KBM-7 (cell line): ENCODE measurements at regions not wholly inside any gene's neighbourhood (a gene's known extent, or its start where the extent isn't known, plus 50 kb on each side); places are given as distances from the start of the nearest gene placed in this dataset.

Experiments used
- DNase-seq: peaks from one replicate; pipeline ENCODE4 v3.0.0-alpha.2; 2015
- in situ Hi-C: fragments of 300-500 bp; cut with MboI; formaldehyde crosslinking; loops from 2 replicates; pipeline ENCODE4 v1.14.3; 2020; ENCODE audit warnings: low sequenced_read_pairs, low pct_unique_long_range_greater_than_20kb, mixed read lengths

- no peak for DNase-seq
- in situ Hi-C loops: no loop called here
Measured at GRCh38 chr2:137729305-137729704, 235.0 kb upstream of the HNMT start.

GRCh38 chr2:137737559-137737958, 226.7 kb upstream of the HNMT start:
- in situ Hi-C loops: no loop called here
- no peak for DNase-seq

GRCh38 chr2:137741784-137742362, 222.4 kb upstream of the HNMT start:
- in situ Hi-C loops: no loop called here
- no peak for DNase-seq

- in situ Hi-C loops: no loop called here
- DNase-seq: no peak
Measured at GRCh38 chr2:137747509-137747908, 216.8 kb upstream of the HNMT start.

- in situ Hi-C loops: no loop called here
- no peak for DNase-seq
Measured at GRCh38 chr2:137748533-137748932, 215.7 kb upstream of the HNMT start.

GRCh38 chr2:137764646-137765045, 199.6 kb upstream of the HNMT start:
- DNase-seq: no peak
- in situ Hi-C loops: no loop called here

GRCh38 chr2:137769406-137769805, 194.9 kb upstream of the HNMT start:
- in situ Hi-C loops: no loop called here
- DNase-seq: no peak

GRCh38 chr2:137770166-137770565, 194.1 kb upstream of the HNMT start:
- in situ Hi-C loops: no loop called here
- DNase-seq: no peak

GRCh38 chr2:137771064-137771463, 193.2 kb upstream of the HNMT start:
- in situ Hi-C loops: no loop called here
- no peak for DNase-seq

GRCh38 chr2:137772451-137772850, 191.8 kb upstream of the HNMT start:
- in situ Hi-C loops: no loop called here
- DNase-seq: no peak

GRCh38 chr2:137775529-137775928, 188.7 kb upstream of the HNMT start:
- in situ Hi-C loops: no loop called here
- DNase-seq: no peak

- no peak for DNase-seq
- in situ Hi-C loops: no loop called here
Measured at GRCh38 chr2:137776697-137777096, 187.6 kb upstream of the HNMT start.

- DNase-seq: no peak
- in situ Hi-C loops: no loop called here
Measured at GRCh38 chr2:137797641-137798040, 166.6 kb upstream of the HNMT start.

- in situ Hi-C loops: no loop called here
- DNase-seq: no peak
Measured at GRCh38 chr2:137799600-137799999, 164.7 kb upstream of the HNMT start.

GRCh38 chr2:137800386-137800785, 163.9 kb upstream of the HNMT start:
- no peak for DNase-seq
- in situ Hi-C loops: no loop called here

GRCh38 chr2:137801228-137801627, 163.0 kb upstream of the HNMT start:
- DNase-seq: no peak
- in situ Hi-C loops: no loop called here

- no peak for DNase-seq
- in situ Hi-C loops: no loop called here
Measured at GRCh38 chr2:137802038-137802437, 162.2 kb upstream of the HNMT start.

GRCh38 chr2:137806068-137806805, 158.0 kb upstream of the HNMT start:
- DNase-seq: no peak
- in situ Hi-C loops: no loop called here

- in situ Hi-C loops: no loop called here
Measured at GRCh38 chr2:137809252-137809651, 155.0 kb upstream of the HNMT start.

GRCh38 chr2:137809837-137810236, 154.4 kb upstream of the HNMT start:
- in situ Hi-C loops: no loop called here
- no peak for DNase-seq

More at GRCh38 chr2:137809252-137809651, 155.0 kb upstream of the HNMT start:
- DNase-seq: no peak

- in situ Hi-C loops: no loop called here
- no peak for DNase-seq
Measured at GRCh38 chr2:137812517-137812916, 151.8 kb upstream of the HNMT start.
